Kidney (tissue), 13 donors: ENCODE measurements at regions not wholly inside any gene's neighbourhood (a gene's known extent, or its start where the extent isn't known, plus 50 kb on each side); places are given as distances from the start of the nearest gene placed in this dataset.

Source experiments
- DNase-seq, 5 donors: peaks; one replicate each; pipeline ENCODE4 v3.0.0-alpha.2; 2013 to 2020
- FAIRE-seq: peaks from 2 replicates; lab custom pipeline; 2012; peaks lifted over from hg19 to GRCh38; lab: Jason Lieb, UNC
- H3K27ac ChIP-seq, 2 donors: one replicate each; pipeline ENCODE4 v1.7.0; 2013; ENCODE audit warnings: low read depth in 2 of 2, low read length in 2 of 2, inconsistent platforms in 1 of 2
- H3K27me3 ChIP-seq: one replicate; pipeline ENCODE4 v1.7.1; 2013; ENCODE audit warnings: low read length, inconsistent platforms; ENCODE audit not compliant: control insufficient read depth, insufficient read depth
- H3K36me3 ChIP-seq, 3 donors: one replicate each; pipeline versions ENCODE4 v1.7.0 to v1.7.1; 2013; ENCODE audit warnings: low read length in 3 of 3, control low read depth in 1 of 3, inconsistent platforms in 1 of 3; ENCODE audit not compliant: insufficient read depth in 3 of 3, control insufficient read depth in 2 of 3
- H3K4me1 ChIP-seq, 3 donors: one replicate each; pipeline versions ENCODE4 v1.7.0 to v1.7.1; 2013; ENCODE audit warnings: low read length in 3 of 3, inconsistent platforms in 1 of 3, low read depth in 1 of 3; ENCODE audit not compliant: control insufficient read depth in 2 of 3, insufficient read depth in 2 of 3
- H3K4me3 ChIP-seq, 3 donors: one replicate each; pipeline versions ENCODE4 v1.7.0 to v1.8.1; 2013; ENCODE audit warnings: low read length in 3 of 3, control low read depth in 1 of 3, inconsistent platforms in 1 of 3
- H3K9ac ChIP-seq, 3 donors: one replicate each; pipeline versions ENCODE4 v1.7.0 to v1.7.1; 2013; ENCODE audit warnings: low read length in 3 of 3, control low read depth in 1 of 3, inconsistent platforms in 1 of 3
- H3K9me3 ChIP-seq, 3 donors: one replicate each; pipeline versions ENCODE4 v1.7.0 to v1.7.1; 2013; ENCODE audit warnings: low read length in 3 of 3, control low read depth in 1 of 3, inconsistent platforms in 1 of 3; ENCODE audit not compliant: control insufficient read depth in 2 of 3, insufficient read depth in 1 of 3
- intact Hi-C: fragments of 100-400 bp; cut with DNase I; formaldehyde crosslinking; loops from one replicate; pipeline ENCODE4 v1.11.1; 2022
- TF ChIP-seq, protein P1 (sequence below): IDR thresholded peaks from 3 replicates; pipeline ENCODE4 v1.5.1; 2012; ENCODE audit warnings: mild to moderate bottlenecking, moderate library complexity, borderline replicate concordance; ENCODE audit not compliant: insufficient read depth; ENCODE audit errors: extremely low read depth
- donor health status: control.
- donor health status: control.
- donor health status: control.
- donor health status: control.
- donor health status: control.
- donor health status: DM: yes; HTN: yes; CAD: no.
- donor health status: Normal renal cell carcinoma (clear cell type).

DNA sequence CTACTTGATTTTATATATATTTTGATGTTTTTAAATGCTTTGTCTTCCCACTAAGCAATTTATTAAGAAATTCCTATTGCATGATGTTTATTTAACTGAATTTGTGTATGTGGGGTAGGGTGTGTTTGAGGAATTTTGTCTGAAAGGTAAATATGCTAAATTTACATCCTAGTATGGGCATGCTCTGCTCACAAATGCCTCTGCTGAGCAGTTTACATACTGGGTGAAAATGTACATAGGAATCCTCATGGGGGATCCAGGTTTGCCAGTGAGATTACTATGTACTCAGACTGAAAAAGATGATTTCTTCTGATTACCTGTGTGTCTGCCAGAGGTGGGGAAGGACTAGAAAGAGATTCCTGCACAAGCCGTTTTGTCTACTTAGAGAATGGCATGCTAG is 126.6 kb downstream of the DISP1 start:
- Histone ChIP-seq H3K36me3 (peaks cover 0 to 3% (median 0%) of the 10 kb centered on the region in 3 donors), H3K27me3 (no peaks in the 10 kb centered on the region)
- no peak for FAIRE-seq

DNA sequence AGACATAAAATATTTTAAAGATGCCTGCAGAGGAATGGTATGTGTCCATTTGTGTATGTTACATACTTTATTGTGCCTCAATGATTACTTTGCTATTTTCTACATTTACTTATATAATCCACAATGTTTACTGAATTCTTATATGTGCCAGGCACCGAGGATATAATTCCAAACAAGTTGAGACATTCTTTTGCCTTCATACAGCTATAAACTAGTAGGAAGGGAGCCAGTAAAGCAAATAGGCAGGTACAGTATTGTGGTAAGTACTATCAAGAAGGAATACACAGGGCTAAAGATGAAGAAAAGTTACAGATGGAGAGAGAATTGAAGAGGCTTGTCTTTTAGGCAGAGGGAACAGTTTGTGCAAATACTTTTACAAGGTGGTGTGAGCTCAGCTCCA is 131.6 kb downstream of the DISP1 start:
- Histone ChIP-seq H3K27ac (no peak overlapping the region), H3K36me3 (peaks cover 0 to 3% (median 0%) of the 10 kb centered on the region in 3 donors), H3K4me3 (no peak overlapping the region), H3K4me1 (no peaks in the 10 kb centered on the region), H3K9ac (no peak overlapping the region), H3K27me3 (no peaks in the 10 kb centered on the region), H3K9me3 (no peaks in the 10 kb centered on the region)
- no peak for DNase-seq
- intact Hi-C loops = no loop called here
- TF ChIP-seq, protein P1, sequence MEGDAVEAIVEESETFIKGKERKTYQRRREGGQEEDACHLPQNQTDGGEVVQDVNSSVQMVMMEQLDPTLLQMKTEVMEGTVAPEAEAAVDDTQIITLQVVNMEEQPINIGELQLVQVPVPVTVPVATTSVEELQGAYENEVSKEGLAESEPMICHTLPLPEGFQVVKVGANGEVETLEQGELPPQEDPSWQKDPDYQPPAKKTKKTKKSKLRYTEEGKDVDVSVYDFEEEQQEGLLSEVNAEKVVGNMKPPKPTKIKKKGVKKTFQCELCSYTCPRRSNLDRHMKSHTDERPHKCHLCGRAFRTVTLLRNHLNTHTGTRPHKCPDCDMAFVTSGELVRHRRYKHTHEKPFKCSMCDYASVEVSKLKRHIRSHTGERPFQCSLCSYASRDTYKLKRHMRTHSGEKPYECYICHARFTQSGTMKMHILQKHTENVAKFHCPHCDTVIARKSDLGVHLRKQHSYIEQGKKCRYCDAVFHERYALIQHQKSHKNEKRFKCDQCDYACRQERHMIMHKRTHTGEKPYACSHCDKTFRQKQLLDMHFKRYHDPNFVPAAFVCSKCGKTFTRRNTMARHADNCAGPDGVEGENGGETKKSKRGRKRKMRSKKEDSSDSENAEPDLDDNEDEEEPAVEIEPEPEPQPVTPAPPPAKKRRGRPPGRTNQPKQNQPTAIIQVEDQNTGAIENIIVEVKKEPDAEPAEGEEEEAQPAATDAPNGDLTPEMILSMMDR = no peak
- no peak for FAIRE-seq

More for the DNA sequence above, 126.6 kb downstream of the DISP1 start:
- Histone ChIP-seq H3K27ac (no peak overlapping the region), H3K4me3 (no peak overlapping the region), H3K4me1 (no peaks in the 10 kb centered on the region), H3K9ac (no peak overlapping the region), H3K9me3 (no peaks in the 10 kb centered on the region)
- intact Hi-C loops = no loop called here
- TF ChIP-seq, protein P1 = no peak
- no peak for DNase-seq

DNA sequence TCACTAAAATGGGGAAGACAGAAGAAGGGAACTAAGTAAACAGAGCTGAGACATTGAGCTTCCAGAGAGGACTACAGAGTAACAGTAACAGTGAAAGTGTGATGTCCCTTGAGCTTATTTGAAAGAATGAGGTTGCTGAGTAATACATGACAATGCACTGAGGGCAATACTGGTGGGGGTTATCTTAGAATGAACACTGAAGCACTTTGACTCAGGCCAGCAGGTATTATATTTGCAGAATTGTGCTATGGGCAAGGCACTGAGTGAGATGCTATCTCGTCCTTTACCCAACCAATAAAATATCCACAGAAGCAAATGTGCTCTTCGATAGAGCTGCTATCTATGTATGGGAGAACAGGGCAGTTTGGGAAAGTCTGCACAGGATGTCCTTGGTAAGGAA is 133.2 kb downstream of the DISP1 start:
- TF ChIP-seq, protein P1 = no peak
- Histone ChIP-seq H3K4me3 (no peak overlapping the region), H3K36me3 (peaks cover 0 to under 1% (median 0%) of the 10 kb centered on the region in 3 donors), H3K27ac (no peak overlapping the region), H3K9me3 (no peaks in the 10 kb centered on the region), H3K4me1 (no peaks in the 10 kb centered on the region), H3K27me3 (no peaks in the 10 kb centered on the region), H3K9ac (no peak overlapping the region)
- DNase-seq (no peak), FAIRE-seq (no peak)
- intact Hi-C loops = no loop called here

DNA sequence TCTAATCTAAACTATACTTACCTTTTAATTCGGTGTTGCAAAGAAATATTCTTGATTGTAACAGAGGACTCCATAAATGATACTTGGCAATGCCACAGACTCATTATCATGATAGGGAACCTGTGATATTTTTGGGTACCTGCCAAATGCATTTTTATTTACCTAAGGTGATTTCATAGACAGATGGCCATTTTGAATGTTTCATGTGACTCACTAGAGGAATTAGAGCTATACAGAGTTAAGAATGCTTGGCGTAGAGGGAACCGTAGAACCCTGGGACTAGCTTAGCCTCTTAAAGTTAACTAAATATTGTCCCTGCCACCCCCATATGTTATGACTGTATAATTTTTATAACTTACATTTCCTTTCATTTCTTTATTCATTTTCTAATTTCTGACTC is 136.1 kb downstream of the DISP1 start:
- H3K36me3 ChIP-seq = no peaks in the 10 kb centered on the region
- H3K4me3 ChIP-seq = no peak overlapping the region
- TF ChIP-seq, protein P1 = no peak
- H3K9ac ChIP-seq = no peak overlapping the region
- H3K27me3 ChIP-seq = no peaks in the 10 kb centered on the region
- H3K4me1 ChIP-seq = no peaks in the 10 kb centered on the region
- no peaks in the 10 kb centered on the region for H3K9me3 ChIP-seq
- H3K27ac ChIP-seq = no peak overlapping the region
- no peak for FAIRE-seq
- DNase-seq = no peak
- intact Hi-C loops = no loop called here
